ENCODE measurements at regions not wholly inside any gene's neighbourhood (a gene's known extent, or its start where the extent isn't known, plus 50 kb on each side); places are given as distances from the start of the nearest gene placed in this dataset.

DNA sequence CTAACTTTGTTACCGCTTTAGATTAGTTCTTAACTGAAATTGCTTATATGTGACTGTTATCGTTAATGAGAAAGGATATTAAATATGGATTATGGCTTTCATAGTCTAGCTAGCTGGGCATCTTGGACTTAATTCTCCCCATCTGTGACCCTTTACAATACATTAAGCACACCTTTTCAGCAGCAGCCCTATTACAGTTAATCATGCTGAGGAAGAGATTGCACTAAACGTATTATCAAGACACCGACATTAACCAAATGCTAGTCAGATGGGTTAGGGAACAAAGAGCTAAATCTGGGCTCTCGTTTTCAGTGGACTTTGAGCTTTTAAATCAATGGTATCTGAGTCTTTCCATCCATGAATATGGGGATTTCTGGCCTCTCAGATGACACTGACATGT is 447.5 kb upstream of the DCN start:
- Mint-ChIP-seq H3K27ac (ENCODE audit: unreplicated experiment) (no peak overlapping the region), H3K9me3 (ENCODE audit: unreplicated experiment) (peaks cover 6% of the 10 kb centered on the region), H3K4me1 (ENCODE audit: low read depth, unreplicated experiment) (no peaks in the 10 kb centered on the region), H3K4me3 (ENCODE audit: unreplicated experiment) (no peak overlapping the region), H3K27me3 (ENCODE audit: low read depth, unreplicated experiment) (no peaks in the 10 kb centered on the region), H3K36me3 (ENCODE audit: low read depth, unreplicated experiment) (no peaks in the 10 kb centered on the region)
- Histone ChIP-seq H3K79me2 (ENCODE audit: insufficient read depth, low read length) (no peaks in the 10 kb centered on the region), H3K9ac (ENCODE audit: low read length) (no peak overlapping the region), H3K9me3 (ENCODE audit: insufficient read depth, low read depth, low read length) (no peaks in the 10 kb centered on the region), H4K20me1 (ENCODE audit: insufficient read depth, low read length) (no peaks in the 10 kb centered on the region), H3K4me2 (ENCODE audit: low read length) (no peak overlapping the region), H3K4me1 (ENCODE audit: insufficient read depth, low read length) (no peaks in the 10 kb centered on the region), H3K4me3 (ENCODE audit: insufficient read depth, low read depth, low read length) (no peak overlapping the region), H3K36me3 (ENCODE audit: insufficient read depth, low read length) (no peaks in the 10 kb centered on the region), H3K27ac (ENCODE audit: low read depth, low read length) (no peak overlapping the region), H2AFZ (ENCODE audit: low read depth, low read length) (no peak overlapping the region), H3K27me3 (ENCODE audit: insufficient read depth, low read length) (no peaks in the 10 kb centered on the region)
- DNase-seq (ENCODE audit: low read depth) (no peak), FAIRE-seq (no peak)
- TF ChIP-seq, protein P1, sequence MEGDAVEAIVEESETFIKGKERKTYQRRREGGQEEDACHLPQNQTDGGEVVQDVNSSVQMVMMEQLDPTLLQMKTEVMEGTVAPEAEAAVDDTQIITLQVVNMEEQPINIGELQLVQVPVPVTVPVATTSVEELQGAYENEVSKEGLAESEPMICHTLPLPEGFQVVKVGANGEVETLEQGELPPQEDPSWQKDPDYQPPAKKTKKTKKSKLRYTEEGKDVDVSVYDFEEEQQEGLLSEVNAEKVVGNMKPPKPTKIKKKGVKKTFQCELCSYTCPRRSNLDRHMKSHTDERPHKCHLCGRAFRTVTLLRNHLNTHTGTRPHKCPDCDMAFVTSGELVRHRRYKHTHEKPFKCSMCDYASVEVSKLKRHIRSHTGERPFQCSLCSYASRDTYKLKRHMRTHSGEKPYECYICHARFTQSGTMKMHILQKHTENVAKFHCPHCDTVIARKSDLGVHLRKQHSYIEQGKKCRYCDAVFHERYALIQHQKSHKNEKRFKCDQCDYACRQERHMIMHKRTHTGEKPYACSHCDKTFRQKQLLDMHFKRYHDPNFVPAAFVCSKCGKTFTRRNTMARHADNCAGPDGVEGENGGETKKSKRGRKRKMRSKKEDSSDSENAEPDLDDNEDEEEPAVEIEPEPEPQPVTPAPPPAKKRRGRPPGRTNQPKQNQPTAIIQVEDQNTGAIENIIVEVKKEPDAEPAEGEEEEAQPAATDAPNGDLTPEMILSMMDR (IDR thresholded peaks at IDR 0.05; ENCODE audit: insufficient read depth, low read depth, low read length), result no peak
- TF ChIP-seq EZH2 (IDR thresholded peaks at IDR 0.05; ENCODE audit: insufficient read depth, low read length), result no peak

DNA sequence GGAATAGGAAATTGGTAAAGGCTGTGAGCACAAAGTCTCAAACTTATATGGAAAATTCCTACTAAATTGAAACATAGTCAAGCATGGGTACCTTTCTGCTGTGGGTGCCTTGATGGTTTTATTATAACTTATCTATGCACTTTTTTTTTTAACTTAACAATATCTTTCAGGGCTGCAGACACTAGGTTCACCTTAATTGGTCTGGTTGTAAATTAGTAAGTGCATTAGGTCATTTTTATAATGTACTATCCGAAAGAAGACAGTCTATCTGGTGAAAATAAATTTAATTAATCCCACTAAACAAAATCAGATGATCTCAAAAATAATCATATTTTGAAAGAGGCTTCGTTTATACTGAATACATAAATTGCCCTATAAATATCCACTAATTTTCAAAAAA is 446.8 kb upstream of the DCN start:
- Mint-ChIP-seq H3K27ac (ENCODE audit: unreplicated experiment) (no peak overlapping the region), H3K9me3 (ENCODE audit: unreplicated experiment) (peaks cover 4% of the 10 kb centered on the region), H3K4me1 (ENCODE audit: low read depth, unreplicated experiment) (no peaks in the 10 kb centered on the region), H3K27me3 (ENCODE audit: low read depth, unreplicated experiment) (no peaks in the 10 kb centered on the region), H3K36me3 (ENCODE audit: low read depth, unreplicated experiment) (no peaks in the 10 kb centered on the region), H3K4me3 (ENCODE audit: unreplicated experiment) (no peak overlapping the region)
- H3K9ac ChIP-seq (ENCODE audit: low read length), result no peak overlapping the region
- H3K4me1 ChIP-seq (ENCODE audit: insufficient read depth, low read length), result no peaks in the 10 kb centered on the region
- H4K20me1 ChIP-seq (ENCODE audit: insufficient read depth, low read length), result no peaks in the 10 kb centered on the region
- no peak overlapping the region for H3K4me2 ChIP-seq (ENCODE audit: low read length)
- no peaks in the 10 kb centered on the region for H3K79me2 ChIP-seq (ENCODE audit: insufficient read depth, low read length)
- FAIRE-seq (no peak), DNase-seq (ENCODE audit: low read depth) (no peak)
- no peaks in the 10 kb centered on the region for H3K27me3 ChIP-seq (ENCODE audit: insufficient read depth, low read length)
- no peak overlapping the region for H3K27ac ChIP-seq (ENCODE audit: low read depth, low read length)
- H3K4me3 ChIP-seq (ENCODE audit: insufficient read depth, low read depth, low read length), result no peak overlapping the region
- no peak for TF ChIP-seq EZH2 (IDR thresholded peaks at IDR 0.05; ENCODE audit: insufficient read depth, low read length)
- TF ChIP-seq, protein P1 (IDR thresholded peaks at IDR 0.05; ENCODE audit: insufficient read depth, low read depth, low read length), result no peak
- no peaks in the 10 kb centered on the region for H3K9me3 ChIP-seq (ENCODE audit: insufficient read depth, low read depth, low read length)
- H2AFZ ChIP-seq (ENCODE audit: low read depth, low read length), result no peak overlapping the region
- no peaks in the 10 kb centered on the region for H3K36me3 ChIP-seq (ENCODE audit: insufficient read depth, low read length)

DNA sequence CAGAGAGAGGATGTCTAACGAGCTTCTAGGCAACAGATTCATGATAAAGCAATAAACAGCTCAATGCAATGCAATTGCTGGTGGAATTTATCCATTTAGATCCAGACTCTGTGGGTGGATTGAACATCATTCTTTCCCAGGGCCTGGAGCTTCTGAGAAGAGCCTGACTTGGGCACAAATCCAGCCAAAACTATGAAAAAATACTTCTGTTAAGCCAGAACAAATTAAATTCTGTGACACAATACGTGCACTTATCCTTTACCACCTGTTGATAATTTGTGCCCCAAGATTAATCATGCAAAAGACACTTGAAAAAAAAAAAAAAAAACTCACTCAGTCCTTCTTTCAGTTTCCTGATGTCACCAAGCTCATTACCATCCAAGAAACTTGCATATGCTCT is 446.0 kb upstream of the DCN start:
- no peaks in the 10 kb centered on the region for H3K27me3 Mint-ChIP-seq (ENCODE audit: low read depth, unreplicated experiment)

More for the DNA sequence above, 446.0 kb upstream of the DCN start:
- DNase-seq (ENCODE audit: low read depth) (peak; percentile 6), FAIRE-seq (no peak)
- H3K27me3 ChIP-seq (ENCODE audit: insufficient read depth, low read length), result no peaks in the 10 kb centered on the region
- H3K36me3 ChIP-seq (ENCODE audit: insufficient read depth, low read length), result no peaks in the 10 kb centered on the region
- H3K9ac ChIP-seq (ENCODE audit: low read length), result no peak overlapping the region
- H3K4me2 ChIP-seq (ENCODE audit: low read length), result no peak overlapping the region
- H3K79me2 ChIP-seq (ENCODE audit: insufficient read depth, low read length), result no peaks in the 10 kb centered on the region
- no peaks in the 10 kb centered on the region for H3K9me3 ChIP-seq (ENCODE audit: insufficient read depth, low read depth, low read length)
- H3K27ac ChIP-seq (ENCODE audit: low read depth, low read length), result no peak overlapping the region
- Mint-ChIP-seq H3K27ac (ENCODE audit: unreplicated experiment) (no peak overlapping the region), H3K36me3 (ENCODE audit: low read depth, unreplicated experiment) (no peaks in the 10 kb centered on the region), H3K4me3 (ENCODE audit: unreplicated experiment) (no peak overlapping the region), H3K4me1 (ENCODE audit: low read depth, unreplicated experiment) (no peaks in the 10 kb centered on the region), H3K9me3 (ENCODE audit: unreplicated experiment) (peaks cover 2% of the 10 kb centered on the region)
- H2AFZ ChIP-seq (ENCODE audit: low read depth, low read length), result no peak overlapping the region
- no peaks in the 10 kb centered on the region for H4K20me1 ChIP-seq (ENCODE audit: insufficient read depth, low read length)
- H3K4me1 ChIP-seq (ENCODE audit: insufficient read depth, low read length), result no peaks in the 10 kb centered on the region
- H3K4me3 ChIP-seq (ENCODE audit: insufficient read depth, low read depth, low read length), result no peak overlapping the region
- TF ChIP-seq, protein P1 (IDR thresholded peaks at IDR 0.05; ENCODE audit: insufficient read depth, low read depth, low read length), result no peak
- TF ChIP-seq EZH2 (IDR thresholded peaks at IDR 0.05; ENCODE audit: insufficient read depth, low read length), result no peak
